GM18951 (cell line): ENCODE measurements at regions not wholly inside any gene's neighbourhood (a gene's known extent, or its start where the extent isn't known, plus 50 kb on each side); places are given as distances from the start of the nearest gene placed in this dataset.

Experiments used
- POLR2A ChIP-seq: IDR thresholded peaks from 4 replicates; pipeline ENCODE4 v1.6.1; 2011; ENCODE audit warnings: mild to moderate bottlenecking; ENCODE audit not compliant: insufficient read length, insufficient read depth; ENCODE audit errors: extremely low read depth
- in situ Hi-C: fragments of 300-500 bp; cut with MboI; formaldehyde crosslinking; loops from one replicate; pipeline ENCODE4 v1.12.0; 2022; ENCODE audit warnings: low sequenced_read_pairs, mixed read lengths, inconsistent platforms; ENCODE audit not compliant: unreplicated experiment

- no peak for TF ChIP-seq POLR2A
- in situ Hi-C loops, result no loop called here
Observed at GRCh38 chrX:79300856-79301255, 66.3 kb downstream of the ITM2A start.

- TF ChIP-seq POLR2A, result no peak
- in situ Hi-C loops, result loop anchor here (25.0 kb wide), 1 partner anchor 728 kb away; no protein-coding TSS in a partner anchor
Observed at GRCh38 chrX:79290596-79290995, 76.5 kb downstream of the ITM2A start.

GRCh38 chrX:79288733-79289132 is 78.4 kb downstream of the ITM2A start:
- TF ChIP-seq POLR2A, result no peak
- in situ Hi-C loops, result loop anchor here (25.0 kb wide), 1 partner anchor 726 kb away; no protein-coding TSS in a partner anchor

GRCh38 chrX:79287724-79288123 is 79.4 kb downstream of the ITM2A start:
- TF ChIP-seq POLR2A, result no peak
- in situ Hi-C loops, result loop anchor here (25.0 kb wide), 1 partner anchor 725 kb away; no protein-coding TSS in a partner anchor

- no peak for TF ChIP-seq POLR2A
- in situ Hi-C loops, result loop anchor here (25.0 kb wide), 1 partner anchor 719 kb away; no protein-coding TSS in a partner anchor
Observed at GRCh38 chrX:79281775-79282174, 85.4 kb downstream of the ITM2A start.

GRCh38 chrX:79270401-79270800 is 96.7 kb downstream of the ITM2A start:
- no peak for TF ChIP-seq POLR2A
- in situ Hi-C loops, result loop anchor here (25.0 kb wide), 1 partner anchor 333 kb away; the partner anchor contains the start of gene P2RY10

- in situ Hi-C loops, result loop anchor here (10.0 to 25.0 kb wide), 3 partner anchors 104 to 331 kb away; partner anchors contain the start of gene P2RY10
- TF ChIP-seq POLR2A, result no peak
Observed at GRCh38 chrX:79268788-79269187, 98.3 kb downstream of the ITM2A start.

- TF ChIP-seq POLR2A, result no peak
- in situ Hi-C loops, result loop anchor here (10.0 to 25.0 kb wide), 3 partner anchors 102 to 329 kb away; partner anchors contain the start of gene P2RY10
Observed at GRCh38 chrX:79266702-79267101, 100.4 kb downstream of the ITM2A start.

GRCh38 chrX:79263550-79263949 is 103.6 kb downstream of the ITM2A start:
- in situ Hi-C loops, result loop anchor here (10.0 to 25.0 kb wide), 3 partner anchors 99 to 326 kb away; partner anchors contain the start of gene P2RY10
- no peak for TF ChIP-seq POLR2A

- in situ Hi-C loops, result loop anchor here (25.0 kb wide), 1 partner anchor 322 kb away; the partner anchor contains the start of gene P2RY10
- no peak for TF ChIP-seq POLR2A
Observed at GRCh38 chrX:79259073-79259689, 108.0 kb downstream of the ITM2A start.

GRCh38 chrX:79243691-79244090 is 99.2 kb downstream of the GPR174 start:
- in situ Hi-C loops, result no loop called here
- TF ChIP-seq POLR2A, result no peak

- TF ChIP-seq POLR2A, result no peak
- in situ Hi-C loops, result no loop called here
Observed at GRCh38 chrX:79235899-79236298, 91.4 kb downstream of the GPR174 start.

- TF ChIP-seq POLR2A, result no peak
- in situ Hi-C loops, result no loop called here
Observed at GRCh38 chrX:79231662-79232061, 87.2 kb downstream of the GPR174 start.
